Left lung (tissue), 4 donors: ENCODE measurements at regions not wholly inside any gene's neighbourhood (a gene's known extent, or its start where the extent isn't known, plus 50 kb on each side); places are given as distances from the start of the nearest gene placed in this dataset.

Experiments
- ATAC-seq: fragments of 200-7000 bp; cut with Tn5 transposase; one replicate; pipeline ENCODE4 v1.9.1; 2020; ENCODE audit warnings: moderate library complexity
- DNase-seq, 4 donors: peaks; one replicate each; pipeline ENCODE4 v3.0.0-alpha.2; 2013 to 2020
- H3K27ac ChIP-seq, 2 donors: fragments of 200-600 bp; sonication (generic) in 1 of 2; one replicate each; pipeline versions ENCODE4 v1.5.0 to v1.8.0; 2020 to 2021
- H3K27me3 ChIP-seq, 2 donors: fragments of 200-600 bp; sonication (generic) in 1 of 2; one replicate each; pipeline versions ENCODE4 v1.5.0 to v1.8.0; 2020 to 2021
- H3K36me3 ChIP-seq, 2 donors: fragments of 200-600 bp; sonication (generic) in 1 of 2; one replicate each; pipeline versions ENCODE4 v1.5.0 to v1.8.0; 2020 to 2021
- H3K4me1 ChIP-seq, 2 donors: fragments of 200-600 bp; one replicate each; pipeline ENCODE4 v1.8.0; 2021
- H3K4me3 ChIP-seq, 2 donors: fragments of 200-600 bp; sonication (generic) in 1 of 2; one replicate each; pipeline versions ENCODE4 v1.5.0 to v1.8.0; 2020 to 2021; ENCODE audit warnings: mild to moderate bottlenecking in 1 of 2
- H3K9me3 ChIP-seq, 2 donors: fragments of 200-600 bp; sonication (generic) in 1 of 2; one replicate each; pipeline versions ENCODE4 v1.5.0 to v1.8.0; 2020 to 2021
- intact Hi-C, 2 donors: fragments of 100-400 bp; cut with DNase I; formaldehyde crosslinking; loops; one replicate each; pipeline versions ENCODE4 v1.11.2 to v1.14.2; 2022
- TF ChIP-seq, protein P1 (sequence below), 2 donors: fragments of 200-600 bp; sonication (generic) in 1 of 2; IDR thresholded peaks; one replicate each; pipeline versions ENCODE4 v1.5.0 to v1.8.0; 2021; ENCODE audit warnings: antibody characterized with exemption in 2 of 2
- donor health status: DM: no; HTN: yes; CAD: no.
- donor health status: DM: no; HTN: no; CAD: no.

DNA sequence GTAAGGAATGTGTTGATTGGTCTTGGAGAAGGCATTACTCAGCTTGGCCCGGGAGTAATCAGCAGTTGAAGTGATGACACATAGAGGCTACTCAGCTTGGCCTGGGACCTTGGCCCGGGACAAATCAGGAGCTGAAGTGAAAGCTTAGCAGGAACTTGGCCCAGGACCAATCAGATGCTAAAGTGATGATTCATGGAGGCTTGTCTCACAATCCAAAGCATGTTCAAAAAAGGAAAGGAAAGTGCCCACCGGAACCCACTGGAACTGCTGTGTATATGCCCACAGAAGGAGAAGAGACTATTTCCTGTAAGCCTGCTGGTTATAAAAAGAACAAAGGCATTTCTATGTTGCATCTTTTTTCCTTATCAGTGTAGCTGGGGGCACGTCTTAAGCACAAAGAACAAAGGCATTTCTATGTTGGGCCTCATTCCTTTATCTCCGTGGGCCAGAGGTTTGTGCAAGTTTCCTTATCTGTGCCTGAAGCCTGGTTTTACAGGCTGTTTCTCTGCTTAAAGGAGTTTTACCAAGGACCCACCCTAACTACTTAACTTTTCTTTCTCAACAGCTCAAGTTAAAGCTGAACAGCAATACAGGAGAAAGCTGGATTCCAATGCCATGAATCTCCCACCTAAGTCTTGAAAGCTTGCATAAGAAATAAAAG lies 1176.7 kb downstream of the NLGN4X start:
- H3K27me3 ChIP-seq = no peaks in the 10 kb centered on the region
- DNase-seq (peak in 2 of 4 donors; percentile 0 to 67), ATAC-seq (peak; percentile 94)
- H3K27ac ChIP-seq = peak overlapping the region; percentile 40 to 60
- no peaks in the 10 kb centered on the region for H3K4me1 ChIP-seq
- intact Hi-C loops = no loop called here
- no peaks in the 10 kb centered on the region for H3K36me3 ChIP-seq
- TF ChIP-seq, protein P1, sequence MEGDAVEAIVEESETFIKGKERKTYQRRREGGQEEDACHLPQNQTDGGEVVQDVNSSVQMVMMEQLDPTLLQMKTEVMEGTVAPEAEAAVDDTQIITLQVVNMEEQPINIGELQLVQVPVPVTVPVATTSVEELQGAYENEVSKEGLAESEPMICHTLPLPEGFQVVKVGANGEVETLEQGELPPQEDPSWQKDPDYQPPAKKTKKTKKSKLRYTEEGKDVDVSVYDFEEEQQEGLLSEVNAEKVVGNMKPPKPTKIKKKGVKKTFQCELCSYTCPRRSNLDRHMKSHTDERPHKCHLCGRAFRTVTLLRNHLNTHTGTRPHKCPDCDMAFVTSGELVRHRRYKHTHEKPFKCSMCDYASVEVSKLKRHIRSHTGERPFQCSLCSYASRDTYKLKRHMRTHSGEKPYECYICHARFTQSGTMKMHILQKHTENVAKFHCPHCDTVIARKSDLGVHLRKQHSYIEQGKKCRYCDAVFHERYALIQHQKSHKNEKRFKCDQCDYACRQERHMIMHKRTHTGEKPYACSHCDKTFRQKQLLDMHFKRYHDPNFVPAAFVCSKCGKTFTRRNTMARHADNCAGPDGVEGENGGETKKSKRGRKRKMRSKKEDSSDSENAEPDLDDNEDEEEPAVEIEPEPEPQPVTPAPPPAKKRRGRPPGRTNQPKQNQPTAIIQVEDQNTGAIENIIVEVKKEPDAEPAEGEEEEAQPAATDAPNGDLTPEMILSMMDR (IDR thresholded peaks at IDR 0.05) = no peak
- no peaks in the 10 kb centered on the region for H3K9me3 ChIP-seq
- no peak overlapping the region for H3K4me3 ChIP-seq

GRCh38 chrX:5042563-5042962 lies 1186.1 kb downstream of the NLGN4X start:
- H3K27ac ChIP-seq = no peak overlapping the region
- intact Hi-C loops = no loop called here
- TF ChIP-seq, protein P1 (IDR thresholded peaks at IDR 0.05) = no peak
- H3K36me3 ChIP-seq = no peaks in the 10 kb centered on the region
- H3K4me1 ChIP-seq = no peaks in the 10 kb centered on the region
- ATAC-seq (no peak), DNase-seq (no peak)
- H3K9me3 ChIP-seq = no peaks in the 10 kb centered on the region
- H3K27me3 ChIP-seq = no peaks in the 10 kb centered on the region
- H3K4me3 ChIP-seq = no peak overlapping the region

GRCh38 chrX:5031792-5032191 lies 1196.9 kb downstream of the NLGN4X start:
- H3K4me3 ChIP-seq = no peak overlapping the region
- no peak overlapping the region for H3K27ac ChIP-seq
- no peak for DNase-seq
- TF ChIP-seq, protein P1 (IDR thresholded peaks at IDR 0.05) = no peak
- no peaks in the 10 kb centered on the region for H3K36me3 ChIP-seq
- no peaks in the 10 kb centered on the region for H3K27me3 ChIP-seq
- H3K4me1 ChIP-seq = no peaks in the 10 kb centered on the region
- intact Hi-C loops = no loop called here
- no peaks in the 10 kb centered on the region for H3K9me3 ChIP-seq
- ATAC-seq = no peak

DNA sequence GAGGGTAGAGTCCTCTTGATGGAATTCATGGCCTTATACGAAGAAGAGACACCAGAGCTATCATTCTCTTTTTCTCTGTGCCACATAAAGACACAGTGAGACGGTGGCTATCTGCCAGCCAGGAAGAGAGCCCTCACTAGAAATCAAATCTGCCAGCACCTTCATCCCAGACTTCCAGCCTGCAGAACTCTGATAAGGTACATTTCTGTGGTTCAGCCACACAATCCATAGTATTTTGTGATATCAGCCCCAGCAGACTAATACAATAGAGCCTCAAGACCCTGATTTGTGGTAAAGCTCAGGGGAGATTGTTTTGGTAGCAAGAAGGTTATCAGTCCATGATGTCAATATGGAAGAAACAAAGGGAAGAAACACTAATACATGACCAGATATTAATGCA lies 1213.2 kb downstream of the NLGN4X start:
- Histone ChIP-seq H3K4me3 (no peak overlapping the region), H3K9me3 (no peaks in the 10 kb centered on the region)
- no peak for ATAC-seq

DNA sequence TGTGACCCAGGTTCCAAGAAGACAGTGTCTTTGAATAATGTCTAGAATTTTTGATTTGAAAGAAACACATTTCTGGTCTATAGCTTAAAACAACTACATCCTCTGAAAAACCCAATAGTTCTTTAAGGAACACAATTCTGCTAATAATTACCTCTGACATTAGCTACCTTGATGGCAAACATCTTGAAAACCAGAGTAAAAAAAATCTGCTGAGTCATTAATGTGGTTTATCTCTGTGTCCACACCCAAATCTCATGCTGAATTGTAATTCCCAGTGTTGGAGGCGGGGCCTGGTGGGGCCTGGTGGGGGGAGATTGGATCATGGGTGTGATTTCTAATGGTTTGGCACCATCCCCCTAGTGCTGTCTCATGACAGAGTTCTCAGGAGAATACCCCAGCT lies 1233.8 kb downstream of the NLGN4X start:
- no peak for DNase-seq
- Histone ChIP-seq H3K9me3 (no peaks in the 10 kb centered on the region), H3K27me3 (no peaks in the 10 kb centered on the region), H3K36me3 (no peaks in the 10 kb centered on the region), H3K4me3 (no peak overlapping the region), H3K4me1 (no peaks in the 10 kb centered on the region), H3K27ac (no peak overlapping the region)
- ATAC-seq = no peak
- intact Hi-C loops = no loop called here
- TF ChIP-seq, protein P1 (IDR thresholded peaks at IDR 0.05) = no peak

More for the DNA sequence above, 1213.2 kb downstream of the NLGN4X start:
- Histone ChIP-seq H3K4me1 (no peaks in the 10 kb centered on the region), H3K27ac (no peak overlapping the region), H3K36me3 (no peaks in the 10 kb centered on the region), H3K27me3 (no peaks in the 10 kb centered on the region)
- TF ChIP-seq, protein P1 (IDR thresholded peaks at IDR 0.05) = no peak
- DNase-seq = no peak
- intact Hi-C loops = no loop called here
